Testis (tissue), 2 donors: ENCODE measurements at regions not wholly inside any gene's neighbourhood (a gene's known extent, or its start where the extent isn't known, plus 50 kb on each side); places are given as distances from the start of the nearest gene placed in this dataset.

Source experiments
- DNase-seq: peaks from one replicate; pipeline ENCODE4 v3.0.0-alpha.2; 2019
- H3K27ac ChIP-seq, 2 donors: fragments of 200-600 bp; sonication (generic); one replicate each; pipeline ENCODE4 v1.5.1; 2019
- H3K27me3 ChIP-seq: fragments of 200-600 bp; sonication (generic); one replicate; pipeline ENCODE4 v1.5.1; 2019
- H3K36me3 ChIP-seq: fragments of 200-600 bp; sonication (generic); one replicate; pipeline ENCODE4 v1.5.1; 2017; ENCODE audit warnings: low read depth; ENCODE audit errors: missing control alignments
- H3K4me1 ChIP-seq: fragments of 200-600 bp; sonication (generic); one replicate; pipeline ENCODE4 v1.5.1; 2019
- H3K4me3 ChIP-seq, 2 donors: fragments of 200-600 bp; sonication (generic); one replicate each; pipeline ENCODE4 v1.5.1; 2017 to 2019
- H3K9me3 ChIP-seq: fragments of 200-600 bp; sonication (generic); one replicate; pipeline ENCODE4 v1.5.1; 2017
- CTCF ChIP-seq, 3 experiments: fragments of 450-650 bp in 2 of 3; fragments of 200-600 bp in 1 of 3; sonication (generic) in 1 of 3; IDR thresholded peaks; one replicate each; pipeline ENCODE4 v1.5.1; 2016 to 2019; ENCODE audit warnings: antibody characterized with exemption in 3 of 3, mild to moderate bottlenecking in 2 of 3, moderate library complexity in 1 of 3
- POLR2A ChIP-seq: fragments of 450-650 bp; IDR thresholded peaks from one replicate; pipeline ENCODE4 v1.6.1; 2017; ENCODE audit warnings: antibody characterized with exemption, mild to moderate bottlenecking, moderate library complexity
- WGBS, 2 donors: methylation state at CpG; one replicate each; pipeline ENCODE4 v1.1.5; 2018; 5-methylcytosine and 5-hydroxymethylcytosine counted together
- intact Hi-C: fragments of 100-400 bp; cut with DNase I; formaldehyde crosslinking; loops from one replicate; pipeline ENCODE4 v1.15.1; 2023; ENCODE audit warnings: low total_unique reads

- Histone ChIP-seq H3K4me3 (no peak overlapping the region), H3K27me3 (no peaks in the 10 kb centered on the region), H3K36me3 (no peaks in the 10 kb centered on the region), H3K4me1 (peaks cover 11% of the 10 kb centered on the region), H3K27ac (no peak overlapping the region), H3K9me3 (no peaks in the 10 kb centered on the region)
- 76 to 81% methylated on average over 12 of the region's 12 CpGs for WGBS, 2 donors
- no peak for DNase-seq
- intact Hi-C loops = no loop called here
- TF ChIP-seq POLR2A (no peak), CTCF (IDR thresholded peaks at IDR 0.05) (no peak)
Measured at GRCh38 chr6:6918216-6918983, 189.4 kb upstream of the RREB1 start.

GRCh38 chr6:6919173-6919572, 188.6 kb upstream of the RREB1 start:
- TF ChIP-seq CTCF (IDR thresholded peaks at IDR 0.05) (no peak), POLR2A (no peak)
- peaks cover 11% of the 10 kb centered on the region for H3K4me1 ChIP-seq
- WGBS, 2 donors = 67 to 76% methylated on average over 2 of the region's 2 CpGs
- no peak overlapping the region for H3K27ac ChIP-seq
- no peaks in the 10 kb centered on the region for H3K36me3 ChIP-seq
- intact Hi-C loops = no loop called here
- H3K9me3 ChIP-seq = no peaks in the 10 kb centered on the region
- DNase-seq = no peak
- H3K27me3 ChIP-seq = no peaks in the 10 kb centered on the region
- H3K4me3 ChIP-seq = no peak overlapping the region

- TF ChIP-seq POLR2A = no peak
- Histone ChIP-seq H3K9me3 (no peaks in the 10 kb centered on the region), H3K4me3 (no peak overlapping the region), H3K4me1 (peaks cover 7% of the 10 kb centered on the region), H3K27ac (no peak overlapping the region), H3K27me3 (no peaks in the 10 kb centered on the region), H3K36me3 (no peaks in the 10 kb centered on the region)
- no peak for DNase-seq
- intact Hi-C loops = no loop called here
- WGBS, 2 donors = 79 to 90% methylated on average over 9 of the region's 9 CpGs
Measured at GRCh38 chr6:6920114-6920986, 187.4 kb upstream of the RREB1 start.

- Histone ChIP-seq H3K4me1 (peaks cover 5% of the 10 kb centered on the region), H3K27me3 (no peaks in the 10 kb centered on the region), H3K36me3 (no peaks in the 10 kb centered on the region), H3K4me3 (no peak overlapping the region), H3K27ac (no peak overlapping the region), H3K9me3 (no peaks in the 10 kb centered on the region)
- intact Hi-C loops = no loop called here
- no peak for TF ChIP-seq POLR2A
- no peak for TF ChIP-seq CTCF (IDR thresholded peaks at IDR 0.05)
- 95 to 96% methylated on average over 7 of the region's 7 CpGs for WGBS, 2 donors
- DNase-seq = no peak
Measured at GRCh38 chr6:6920987-6921313, 186.8 kb upstream of the RREB1 start.

- intact Hi-C loops = no loop called here
Measured at GRCh38 chr6:6922166-6922565, 185.6 kb upstream of the RREB1 start.

More at GRCh38 chr6:6922166-6922565, 185.6 kb upstream of the RREB1 start:
- Histone ChIP-seq H3K4me1 (no peaks in the 10 kb centered on the region), H3K27me3 (no peaks in the 10 kb centered on the region), H3K36me3 (no peaks in the 10 kb centered on the region), H3K9me3 (no peaks in the 10 kb centered on the region), H3K27ac (no peak overlapping the region), H3K4me3 (no peak overlapping the region)
- TF ChIP-seq POLR2A (no peak), CTCF (IDR thresholded peaks at IDR 0.05) (no peak)
- DNase-seq = no peak
- 91 to 92% methylated on average over 1 of the region's 1 CpG for WGBS, 2 donors
